ENCODE measurements at regions not wholly inside any gene's neighbourhood (a gene's known extent, or its start where the extent isn't known, plus 50 kb on each side); places are given as distances from the start of the nearest gene placed in this dataset.

DNA sequence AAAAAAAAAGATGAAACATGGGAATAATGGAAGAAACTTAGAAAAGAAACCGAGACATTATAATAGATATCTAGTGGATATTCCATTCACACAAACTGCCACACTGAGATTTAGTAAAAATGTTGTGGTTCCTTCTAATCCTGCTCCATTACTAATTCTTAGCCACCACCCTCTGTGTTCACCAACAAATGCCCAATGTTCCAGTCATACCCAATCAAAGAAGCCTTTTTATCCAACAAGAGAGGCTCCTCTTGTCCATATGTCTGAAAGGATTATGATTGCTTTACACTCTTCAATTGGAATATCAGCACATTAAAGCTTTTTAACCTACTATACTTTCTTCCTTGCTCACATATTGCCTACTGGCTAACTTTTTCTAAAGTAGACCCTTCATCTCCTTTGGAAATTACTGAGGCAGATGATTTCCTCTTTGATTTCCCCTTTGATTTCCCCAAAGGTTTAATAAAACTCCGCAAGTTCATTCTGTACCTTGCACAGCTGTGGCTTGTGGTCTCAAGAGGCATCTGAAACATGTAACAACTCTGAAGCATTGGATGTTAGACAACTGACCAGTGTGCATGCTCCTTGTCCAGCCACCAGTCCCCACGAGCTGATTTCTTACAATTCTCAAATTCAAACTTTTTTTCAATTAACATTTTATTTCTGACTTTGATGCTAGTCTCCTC lies 305.6 kb upstream of the LYPLAL1 start:
- CTCF ChIA-PET = interaction anchor here (0.6 kb wide), 1 partner anchor 246 kb away, joined by 4 read pairs; no protein-coding TSS in a partner anchor

DNA sequence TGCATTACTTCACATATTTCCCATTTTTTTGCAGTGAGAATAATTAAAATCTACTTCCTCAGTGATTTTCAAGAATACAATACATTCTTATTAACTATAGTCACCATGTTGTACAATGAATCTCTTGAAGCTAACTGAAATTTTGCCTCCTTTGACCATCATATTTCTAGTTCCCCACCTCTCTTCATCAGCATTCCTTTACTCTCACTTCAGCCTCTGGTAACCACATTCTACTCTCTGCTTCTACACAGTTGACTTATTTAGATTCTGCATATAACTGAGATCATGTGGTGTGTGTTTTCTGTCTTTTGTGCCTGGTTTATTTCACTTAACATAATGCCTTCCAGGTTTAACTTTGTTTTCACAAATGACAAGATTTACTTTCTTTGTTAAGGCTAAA lies 304.4 kb upstream of the LYPLAL1 start:
- ChIA-PET CTCF (no interaction called here), POLR2A (ENCODE audit: low non-redundant PET) (no interaction called here)

More for the DNA sequence above, 305.6 kb upstream of the LYPLAL1 start:
- TF ChIP-seq, protein P1, sequence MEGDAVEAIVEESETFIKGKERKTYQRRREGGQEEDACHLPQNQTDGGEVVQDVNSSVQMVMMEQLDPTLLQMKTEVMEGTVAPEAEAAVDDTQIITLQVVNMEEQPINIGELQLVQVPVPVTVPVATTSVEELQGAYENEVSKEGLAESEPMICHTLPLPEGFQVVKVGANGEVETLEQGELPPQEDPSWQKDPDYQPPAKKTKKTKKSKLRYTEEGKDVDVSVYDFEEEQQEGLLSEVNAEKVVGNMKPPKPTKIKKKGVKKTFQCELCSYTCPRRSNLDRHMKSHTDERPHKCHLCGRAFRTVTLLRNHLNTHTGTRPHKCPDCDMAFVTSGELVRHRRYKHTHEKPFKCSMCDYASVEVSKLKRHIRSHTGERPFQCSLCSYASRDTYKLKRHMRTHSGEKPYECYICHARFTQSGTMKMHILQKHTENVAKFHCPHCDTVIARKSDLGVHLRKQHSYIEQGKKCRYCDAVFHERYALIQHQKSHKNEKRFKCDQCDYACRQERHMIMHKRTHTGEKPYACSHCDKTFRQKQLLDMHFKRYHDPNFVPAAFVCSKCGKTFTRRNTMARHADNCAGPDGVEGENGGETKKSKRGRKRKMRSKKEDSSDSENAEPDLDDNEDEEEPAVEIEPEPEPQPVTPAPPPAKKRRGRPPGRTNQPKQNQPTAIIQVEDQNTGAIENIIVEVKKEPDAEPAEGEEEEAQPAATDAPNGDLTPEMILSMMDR (conservative IDR thresholded peaks at IDR 0.05; ENCODE audit: low read depth) = no peak
- H3K27ac ChIP-seq = no peak overlapping the region
- POLR2A ChIA-PET (ENCODE audit: low non-redundant PET) = no interaction called here
- DNase-seq (ENCODE audit: low spot score) = no peak

DNA sequence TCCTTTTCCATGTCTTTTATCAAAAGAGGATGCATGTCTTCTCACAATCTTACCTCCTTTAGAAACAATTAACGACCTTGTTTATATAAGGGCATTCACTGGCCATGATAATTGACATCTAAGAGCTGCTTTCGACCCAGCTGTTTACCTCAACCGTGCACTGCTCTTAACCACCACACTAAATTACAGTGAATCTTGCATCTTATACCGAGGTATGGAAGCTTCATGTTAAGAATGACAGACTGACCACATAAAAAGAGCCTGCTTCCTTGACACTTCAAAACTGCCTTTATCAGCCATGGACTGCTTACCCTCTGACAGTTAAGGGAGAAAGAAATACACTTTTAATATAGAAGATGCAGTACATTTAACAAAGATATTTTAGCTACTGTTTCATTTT lies 301.7 kb upstream of the LYPLAL1 start:
- TF ChIP-seq, protein P1 (conservative IDR thresholded peaks at IDR 0.05; ENCODE audit: low read depth) = no peak
- ChIA-PET POLR2A (ENCODE audit: low non-redundant PET) (no interaction called here), CTCF (interaction anchor here (0.5 kb wide), 1 partner anchor 2000 kb away, joined by 3 read pairs; no protein-coding TSS in a partner anchor)
- DNase-seq (ENCODE audit: low spot score) = no peak
- H3K27ac ChIP-seq = no peak overlapping the region

More for the DNA sequence above, 304.4 kb upstream of the LYPLAL1 start:
- DNase-seq (ENCODE audit: low spot score) = no peak
- TF ChIP-seq, protein P1 (conservative IDR thresholded peaks at IDR 0.05; ENCODE audit: low read depth) = no peak
- no peak overlapping the region for H3K27ac ChIP-seq

DNA sequence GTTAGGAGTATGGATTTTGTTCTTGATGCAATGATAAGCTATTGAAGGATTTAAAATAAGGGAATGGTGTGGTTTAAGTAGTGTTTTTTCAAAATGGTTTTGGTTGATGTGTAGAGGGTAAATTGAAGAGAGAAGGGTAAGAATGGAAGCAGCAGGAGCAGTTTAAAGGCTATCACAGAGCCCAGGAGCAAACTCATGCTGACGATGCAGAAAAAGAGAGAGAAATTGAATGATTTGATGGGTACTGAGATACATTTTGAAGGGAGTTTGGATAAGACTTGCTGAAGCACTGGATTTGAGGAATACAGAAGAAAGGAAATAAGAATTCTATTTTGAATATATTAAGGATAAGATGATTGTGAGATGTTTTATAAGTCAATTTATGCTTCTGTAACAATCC lies 300.8 kb upstream of the LYPLAL1 start:
- no peak overlapping the region for H3K27ac ChIP-seq
- no peak for DNase-seq (ENCODE audit: low spot score)
- TF ChIP-seq, protein P1 (conservative IDR thresholded peaks at IDR 0.05; ENCODE audit: low read depth) = no peak
- CTCF ChIA-PET = no interaction called here
- POLR2A ChIA-PET (ENCODE audit: low non-redundant PET) = no interaction called here

DNA sequence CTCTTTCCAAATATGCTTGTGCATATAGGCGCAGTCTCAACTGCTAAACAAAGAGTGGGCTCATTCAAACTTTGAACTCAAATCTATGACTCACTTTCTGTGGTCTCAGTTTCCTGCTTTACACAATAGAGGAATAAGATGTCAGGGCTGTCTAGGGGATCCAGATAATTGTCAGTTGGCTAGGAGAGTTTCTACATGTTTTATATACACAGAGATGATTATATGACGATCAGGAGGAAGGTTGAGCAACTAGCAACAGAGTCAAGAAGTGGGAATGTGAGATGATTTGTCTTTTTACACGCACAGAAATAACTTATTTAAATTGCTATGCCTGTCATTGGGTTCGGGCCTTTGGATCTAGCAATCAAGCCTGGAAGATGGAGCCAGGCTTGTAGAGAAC lies 299.4 kb upstream of the LYPLAL1 start:
- no peak overlapping the region for H3K27ac ChIP-seq
- DNase-seq (ENCODE audit: low spot score) = peak; percentile 46

DNA sequence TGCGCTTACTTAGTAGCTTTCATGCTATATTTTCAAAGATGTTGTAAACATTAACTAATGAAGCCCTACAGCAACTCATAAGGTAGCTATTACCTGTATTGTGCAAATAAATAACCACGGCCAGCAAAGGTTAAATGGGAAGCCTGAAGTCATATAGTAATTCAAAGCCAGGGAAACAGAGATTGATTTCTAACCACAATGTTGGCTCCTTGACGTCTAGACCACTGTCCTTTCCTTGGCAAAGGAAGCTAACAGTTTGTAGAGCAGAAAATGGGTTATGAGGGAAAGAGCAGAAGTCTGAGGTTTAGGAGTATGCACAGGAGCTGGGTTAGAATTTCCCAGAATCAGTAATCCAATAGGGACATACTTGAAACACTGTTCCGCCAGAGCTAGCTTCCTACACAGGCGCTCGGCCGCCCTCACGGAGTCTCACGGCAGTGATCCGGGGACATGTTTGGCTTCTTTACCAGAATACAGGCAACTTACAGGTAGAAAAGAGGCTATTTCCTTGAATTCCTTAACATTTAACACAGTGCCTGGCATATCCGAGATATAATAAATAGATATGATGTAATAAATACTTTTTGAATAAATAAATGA lies 298.8 kb upstream of the LYPLAL1 start:
- CTCF ChIA-PET = no interaction called here
- POLR2A ChIA-PET (ENCODE audit: low non-redundant PET) = no interaction called here
- H3K27ac ChIP-seq = no peak overlapping the region
- TF ChIP-seq, protein P1 (conservative IDR thresholded peaks at IDR 0.05; ENCODE audit: low read depth) = no peak
- DNase-seq (ENCODE audit: low spot score) = no peak

More for the DNA sequence above, 299.4 kb upstream of the LYPLAL1 start:
- TF ChIP-seq, protein P1 (conservative IDR thresholded peaks at IDR 0.05; ENCODE audit: low read depth) = no peak
- CTCF ChIA-PET = no interaction called here
- POLR2A ChIA-PET (ENCODE audit: low non-redundant PET) = no interaction called here
